ENCODE measurements at regions not wholly inside any gene's neighbourhood (a gene's known extent, or its start where the extent isn't known, plus 50 kb on each side); places are given as distances from the start of the nearest gene placed in this dataset.

- H3K27ac Mint-ChIP-seq = no peak overlapping the region
- intact Hi-C loops (cut with micrococcal nuclease) = no loop called here
- H3K9ac ChIP-seq (ENCODE audit: insufficient read depth, low read length, poor library complexity, severe bottlenecking) = no peak overlapping the region
- peaks cover 0 to 4% of the 10 kb centered on the region in 2 donors for H3K9me3 ChIP-seq (replicated peaks in 1 of 2; ENCODE audit: control insufficient read depth in 1 of 2, insufficient read depth in 1 of 2, low read length in 2 of 2)
- no peaks in the 10 kb centered on the region for H3K36me3 ChIP-seq (replicated peaks in 1 of 2; ENCODE audit: control insufficient read depth in 1 of 2, insufficient read depth in 2 of 2, low read length in 2 of 2)
- H3K4me3 Mint-ChIP-seq = no peak overlapping the region
- H3K4me2 ChIP-seq (replicated peaks; ENCODE audit: extremely low read depth, low read length, poor library complexity, severe bottlenecking) = no peak overlapping the region
- no peaks in the 10 kb centered on the region for H3K27me3 ChIP-seq (ENCODE audit: control insufficient read depth in 2 of 2, insufficient read depth in 2 of 2, low read length in 2 of 2)
- H3K27me3 Mint-ChIP-seq (ENCODE audit: low read depth in 3 of 3) = peaks cover 0 to 4% (median 0%) of the 10 kb centered on the region in 3 donors
- H3K79me2 ChIP-seq (ENCODE audit: insufficient read depth, low read length) = no peaks in the 10 kb centered on the region
- H3K4me1 Mint-ChIP-seq = no peaks in the 10 kb centered on the region
- no peak for TF ChIP-seq CTCF (IDR thresholded peaks at IDR 0.05)
- no peak overlapping the region for H2AFZ ChIP-seq (ENCODE audit: insufficient read depth, low read depth, low read length, poor library complexity, severe bottlenecking)
- WGBS (ENCODE audit: insufficient coverage) = 40% methylated on average over 1 of the region's 7 CpGs
- H3K4me3 ChIP-seq (replicated peaks in 1 of 3; ENCODE audit: low read depth in 2 of 3, low read length in 3 of 3) = no peak overlapping the region
- H3K36me3 Mint-ChIP-seq = no peaks in the 10 kb centered on the region
- H3K4me1 ChIP-seq (ENCODE audit: control insufficient read depth in 1 of 2, insufficient read depth in 2 of 2, low read length in 2 of 2) = no peaks in the 10 kb centered on the region
- peaks cover 0 to 12% (median 10%) of the 10 kb centered on the region in 7 donors for H3K9me3 Mint-ChIP-seq
- no peak overlapping the region for H3K27ac ChIP-seq (ENCODE audit: low read depth in 1 of 2, low read length in 2 of 2)
- DNase-seq = no peak
- H4K20me1 ChIP-seq (ENCODE audit: insufficient read depth, low read length) = no peaks in the 10 kb centered on the region
Measured at GRCh38 chr1:96474985-96475743, 246.4 kb upstream of the PTBP2 start.

- no CpG with 5 or more reads among the region's 3 CpGs for WGBS (ENCODE audit: insufficient coverage)
- intact Hi-C loops (cut with micrococcal nuclease) = no loop called here
- Histone ChIP-seq H3K79me2 (ENCODE audit: insufficient read depth, low read length) (no peaks in the 10 kb centered on the region), H3K27ac (ENCODE audit: low read depth in 1 of 2, low read length in 2 of 2) (no peak overlapping the region), H3K4me2 (replicated peaks; ENCODE audit: extremely low read depth, low read length, poor library complexity, severe bottlenecking) (no peak overlapping the region), H3K9ac (ENCODE audit: insufficient read depth, low read length, poor library complexity, severe bottlenecking) (no peak overlapping the region), H4K20me1 (ENCODE audit: insufficient read depth, low read length) (no peaks in the 10 kb centered on the region), H3K4me3 (replicated peaks in 1 of 3; ENCODE audit: low read depth in 2 of 3, low read length in 3 of 3) (no peak overlapping the region), H3K36me3 (replicated peaks in 1 of 2; ENCODE audit: control insufficient read depth in 1 of 2, insufficient read depth in 2 of 2, low read length in 2 of 2) (no peaks in the 10 kb centered on the region), H2AFZ (ENCODE audit: insufficient read depth, low read depth, low read length, poor library complexity, severe bottlenecking) (no peak overlapping the region), H3K9me3 (replicated peaks in 1 of 2; ENCODE audit: control insufficient read depth in 1 of 2, insufficient read depth in 1 of 2, low read length in 2 of 2) (peaks cover 0 to 4% of the 10 kb centered on the region in 2 donors), H3K27me3 (ENCODE audit: control insufficient read depth in 2 of 2, insufficient read depth in 2 of 2, low read length in 2 of 2) (no peaks in the 10 kb centered on the region), H3K4me1 (ENCODE audit: control insufficient read depth in 1 of 2, insufficient read depth in 2 of 2, low read length in 2 of 2) (no peaks in the 10 kb centered on the region)
- Mint-ChIP-seq H3K27me3 (ENCODE audit: low read depth in 3 of 3) (peaks cover 0 to 4% (median 0%) of the 10 kb centered on the region in 3 donors), H3K4me3 (no peak overlapping the region), H3K9me3 (peaks cover 0 to 14% (median 10%) of the 10 kb centered on the region in 7 donors), H3K27ac (no peak overlapping the region), H3K36me3 (no peaks in the 10 kb centered on the region), H3K4me1 (no peaks in the 10 kb centered on the region)
- no peak for DNase-seq
- no peak for TF ChIP-seq CTCF (IDR thresholded peaks at IDR 0.05)
Measured at GRCh38 chr1:96475903-96476302, 245.7 kb upstream of the PTBP2 start.

Data from CD14-positive monocyte (primary cell).